Upper lobe of left lung (tissue), 6 donors: ENCODE measurements at regions not wholly inside any gene's neighbourhood (a gene's known extent, or its start where the extent isn't known, plus 50 kb on each side); places are given as distances from the start of the nearest gene placed in this dataset.

Source experiments
- ATAC-seq, 2 donors: fragments of 200-7000 bp; cut with Tn5 transposase; one replicate each; pipeline ENCODE4 v1.9.1; 2022; ENCODE audit warnings: mild to moderate bottlenecking in 2 of 2, moderate library complexity in 2 of 2; ENCODE audit not compliant: low FRiP score in 2 of 2
- DNase-seq, 2 donors: peaks; one replicate each; pipeline ENCODE4 v3.0.0-alpha.2; 2019 to 2020
- H3K27ac ChIP-seq, 4 donors: fragments of 200-600 bp; sonication (generic); one replicate each; pipeline ENCODE4 v1.5.1; 2016 to 2019
- H3K27me3 ChIP-seq, 4 donors: fragments of 200-600 bp; sonication (generic); one replicate each; pipeline ENCODE4 v1.5.1; 2017 to 2019
- H3K36me3 ChIP-seq, 4 donors: fragments of 200-600 bp; sonication (generic); one replicate each; pipeline ENCODE4 v1.5.1; 2016 to 2019
- H3K4me1 ChIP-seq, 4 donors: fragments of 200-600 bp; sonication (generic); one replicate each; pipeline ENCODE4 v1.5.1; 2018 to 2019
- H3K4me3 ChIP-seq, 4 donors: fragments of 200-600 bp; sonication (generic); one replicate each; pipeline ENCODE4 v1.5.1; 2017 to 2019; ENCODE audit warnings: mild to moderate bottlenecking in 2 of 4, moderate library complexity in 1 of 4
- H3K9me3 ChIP-seq, 4 donors: fragments of 200-600 bp; sonication (generic); one replicate each; pipeline ENCODE4 v1.5.1; 2018 to 2019
- EP300 ChIP-seq, 4 donors: sonication (generic); formaldehyde crosslinking; IDR thresholded peaks; one replicate each; pipeline ENCODE4 v1.5.1; 2017; ENCODE audit warnings: antibody characterized with exemption in 4 of 4, control low read depth in 2 of 4
- POLR2A ChIP-seq, 4 donors: fragments of 450-650 bp; IDR thresholded peaks; one replicate each; pipeline ENCODE4 v1.5.1; 2016 to 2017; ENCODE audit warnings: antibody characterized with exemption in 4 of 4, mild to moderate bottlenecking in 2 of 4
- POLR2AphosphoS5 ChIP-seq, 2 donors: sonication (generic); formaldehyde crosslinking; IDR thresholded peaks; one replicate each; pipeline ENCODE4 v1.5.1; 2017; ENCODE audit warnings: antibody characterized with exemption in 2 of 2
- WGBS, 2 donors: methylation state at CpG; one replicate each; pipeline ENCODE4 v1.1.5; 2017 to 2018; 5-methylcytosine and 5-hydroxymethylcytosine counted together
- TF ChIP-seq, protein P1 (sequence below), 6 experiments: fragments of 450-650 bp in 4 of 6; fragments of 200-600 bp in 2 of 6; sonication (generic) in 2 of 6; IDR thresholded peaks; one replicate each; pipeline ENCODE4 v1.5.1; 2016 to 2019; ENCODE audit warnings: antibody characterized with exemption in 6 of 6
- donor health status: DM: no; HTN: no; CAD: no; lungs with moderate emphysema.
- donor health status: DM: no; HTN: yes; CAD: no; lungs with severe emphysema.

GRCh38 chr21:31543191-31543590 lies 116.3 kb upstream of the SOD1 start:
- no peak for DNase-seq
- H3K4me1 ChIP-seq = no peaks in the 10 kb centered on the region
- WGBS, 2 donors = 82 to 88% methylated on average over 16 of the region's 16 CpGs
- no peak overlapping the region for H3K27ac ChIP-seq
- no peak overlapping the region for H3K4me3 ChIP-seq
- no peaks in the 10 kb centered on the region for H3K27me3 ChIP-seq
- peak in 1 of 2 donors; percentile 51 for ATAC-seq
- TF ChIP-seq, protein P1, sequence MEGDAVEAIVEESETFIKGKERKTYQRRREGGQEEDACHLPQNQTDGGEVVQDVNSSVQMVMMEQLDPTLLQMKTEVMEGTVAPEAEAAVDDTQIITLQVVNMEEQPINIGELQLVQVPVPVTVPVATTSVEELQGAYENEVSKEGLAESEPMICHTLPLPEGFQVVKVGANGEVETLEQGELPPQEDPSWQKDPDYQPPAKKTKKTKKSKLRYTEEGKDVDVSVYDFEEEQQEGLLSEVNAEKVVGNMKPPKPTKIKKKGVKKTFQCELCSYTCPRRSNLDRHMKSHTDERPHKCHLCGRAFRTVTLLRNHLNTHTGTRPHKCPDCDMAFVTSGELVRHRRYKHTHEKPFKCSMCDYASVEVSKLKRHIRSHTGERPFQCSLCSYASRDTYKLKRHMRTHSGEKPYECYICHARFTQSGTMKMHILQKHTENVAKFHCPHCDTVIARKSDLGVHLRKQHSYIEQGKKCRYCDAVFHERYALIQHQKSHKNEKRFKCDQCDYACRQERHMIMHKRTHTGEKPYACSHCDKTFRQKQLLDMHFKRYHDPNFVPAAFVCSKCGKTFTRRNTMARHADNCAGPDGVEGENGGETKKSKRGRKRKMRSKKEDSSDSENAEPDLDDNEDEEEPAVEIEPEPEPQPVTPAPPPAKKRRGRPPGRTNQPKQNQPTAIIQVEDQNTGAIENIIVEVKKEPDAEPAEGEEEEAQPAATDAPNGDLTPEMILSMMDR (IDR thresholded peaks at IDR 0.05) = no peak
- TF ChIP-seq POLR2A (IDR thresholded peaks at IDR 0.05) (no peak), POLR2AphosphoS5 (IDR thresholded peaks at IDR 0.05) (no peak), EP300 (IDR thresholded peaks at IDR 0.05) (no peak)
- H3K9me3 ChIP-seq = no peaks in the 10 kb centered on the region
- H3K36me3 ChIP-seq = no peaks in the 10 kb centered on the region

DNA sequence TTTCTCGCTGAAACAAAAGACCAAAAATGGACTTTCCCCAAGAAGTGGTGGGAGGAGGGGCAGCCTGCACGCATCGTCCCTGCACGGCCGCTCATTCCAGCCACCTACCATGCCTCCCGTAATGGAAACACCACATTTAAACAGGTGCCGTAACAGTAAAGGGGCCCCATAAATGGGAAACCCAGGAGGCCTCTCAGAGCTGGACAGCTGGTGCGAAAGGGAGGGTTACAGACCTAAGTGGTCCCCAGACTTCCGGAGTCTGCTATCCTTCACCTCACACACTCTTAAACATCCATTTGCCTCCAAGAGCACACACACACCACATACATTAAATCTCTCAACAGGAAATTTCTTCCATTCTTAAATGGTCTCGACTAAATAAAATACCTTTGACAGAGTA lies 120.7 kb upstream of the SOD1 start:
- Histone ChIP-seq H3K9me3 (no peaks in the 10 kb centered on the region), H3K27me3 (no peaks in the 10 kb centered on the region), H3K36me3 (no peaks in the 10 kb centered on the region), H3K4me3 (no peak overlapping the region), H3K27ac (no peak overlapping the region), H3K4me1 (no peaks in the 10 kb centered on the region)
- DNase-seq = no peak
- TF ChIP-seq POLR2A (IDR thresholded peaks at IDR 0.05) = no peak
- no peak for TF ChIP-seq EP300 (IDR thresholded peaks at IDR 0.05)
- TF ChIP-seq, protein P1 (IDR thresholded peaks at IDR 0.05) = no peak
- no peak for TF ChIP-seq POLR2AphosphoS5 (IDR thresholded peaks at IDR 0.05)
- 58 to 79% methylated on average over 10 of the region's 10 CpGs for WGBS, 2 donors
- ATAC-seq = no peak

- TF ChIP-seq EP300 (IDR thresholded peaks at IDR 0.05) (no peak), POLR2AphosphoS5 (IDR thresholded peaks at IDR 0.05) (no peak), POLR2A (IDR thresholded peaks at IDR 0.05) (no peak)
- TF ChIP-seq, protein P1 (IDR thresholded peaks at IDR 0.05) = no peak
- Histone ChIP-seq H3K4me1 (no peaks in the 10 kb centered on the region), H3K27ac (no peak overlapping the region), H3K27me3 (no peaks in the 10 kb centered on the region), H3K4me3 (no peak overlapping the region), H3K36me3 (no peaks in the 10 kb centered on the region), H3K9me3 (no peaks in the 10 kb centered on the region)
- WGBS, 2 donors = 90 to 94% methylated on average over 10 of the region's 10 CpGs
- ATAC-seq (no peak), DNase-seq (no peak)
Measured at GRCh38 chr21:31537872-31538576, 121.5 kb upstream of the SOD1 start.

DNA sequence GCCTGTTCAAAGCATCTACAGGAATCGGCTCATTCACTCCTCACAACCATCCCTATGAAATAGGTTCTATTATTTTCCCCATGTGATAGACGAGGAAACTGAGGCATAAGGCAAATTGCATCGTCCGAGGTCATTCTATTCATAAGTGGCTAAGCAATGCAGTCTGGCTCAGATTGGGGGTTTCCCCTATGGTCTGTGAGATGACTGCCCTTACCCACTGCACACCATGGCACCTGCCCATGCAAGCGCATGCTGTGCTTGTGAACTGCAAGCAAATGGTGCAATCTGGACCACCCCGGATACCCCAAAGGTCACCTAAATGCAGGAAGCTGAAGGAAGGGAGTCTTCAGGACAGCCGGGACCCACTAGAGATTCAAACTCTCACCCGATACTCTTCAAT lies 123.4 kb upstream of the SOD1 start:
- TF ChIP-seq POLR2A (IDR thresholded peaks at IDR 0.05) (no peak), EP300 (IDR thresholded peaks at IDR 0.05) (no peak), POLR2AphosphoS5 (IDR thresholded peaks at IDR 0.05) (no peak)
- ATAC-seq = no peak
- Histone ChIP-seq H3K4me1 (peaks cover 0 to 2% (median 0%) of the 10 kb centered on the region in 4 donors), H3K9me3 (no peaks in the 10 kb centered on the region), H3K27me3 (no peaks in the 10 kb centered on the region), H3K4me3 (no peak overlapping the region), H3K27ac (no peak overlapping the region), H3K36me3 (no peaks in the 10 kb centered on the region)
- 91 to 97% methylated on average over 7 to 8 of the region's 8 CpGs for WGBS, 2 donors
- no peak for DNase-seq

GRCh38 chr21:31531967-31532366 lies 127.5 kb upstream of the SOD1 start:
- DNase-seq (no peak), ATAC-seq (no peak)
- TF ChIP-seq, protein P1 (IDR thresholded peaks at IDR 0.05) = no peak
- TF ChIP-seq POLR2AphosphoS5 (IDR thresholded peaks at IDR 0.05) (no peak), EP300 (IDR thresholded peaks at IDR 0.05) (no peak), POLR2A (IDR thresholded peaks at IDR 0.05) (no peak)
- 85 to 90% methylated on average over 1 of the region's 1 CpG for WGBS, 2 donors
- no peaks in the 10 kb centered on the region for H3K9me3 ChIP-seq
- no peaks in the 10 kb centered on the region for H3K36me3 ChIP-seq
- no peaks in the 10 kb centered on the region for H3K27me3 ChIP-seq
- H3K4me1 ChIP-seq = peaks cover 0 to 11% (median 3%) of the 10 kb centered on the region in 4 donors
- H3K27ac ChIP-seq = no peak overlapping the region
- no peak overlapping the region for H3K4me3 ChIP-seq
